ENCODE measurements at regions not wholly inside any gene's neighbourhood (a gene's known extent, or its start where the extent isn't known, plus 50 kb on each side); places are given as distances from the start of the nearest gene placed in this dataset.

DNA sequence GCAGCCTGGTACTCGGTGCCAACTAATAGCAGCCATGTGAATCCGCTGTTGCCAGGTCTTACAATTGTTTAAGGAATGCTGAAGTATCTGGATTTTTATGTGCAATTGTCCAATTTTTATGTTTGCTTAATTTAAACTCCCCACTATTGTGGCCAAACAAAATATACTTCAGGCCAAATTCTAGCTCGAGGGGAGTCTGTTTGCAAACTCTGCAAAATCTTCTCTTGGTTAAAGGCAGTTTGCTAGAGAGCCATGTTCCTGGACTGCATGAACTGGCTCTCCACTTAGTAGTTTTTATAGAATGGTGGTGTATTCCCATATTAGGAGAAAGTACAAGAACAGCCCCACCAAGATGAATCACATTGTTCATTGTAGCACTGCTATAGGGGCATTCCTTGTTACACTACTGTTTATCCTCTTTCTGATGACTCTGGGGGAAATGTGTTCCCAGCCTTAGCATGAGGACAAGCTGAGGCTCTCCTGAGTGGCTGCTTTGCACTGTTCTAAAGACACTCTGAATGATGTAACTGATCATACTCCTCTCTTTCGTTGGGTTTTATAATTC, 178.0 kb upstream of the GLI3 start:
- no peak for TF ChIP-seq POLR2A (IDR thresholded peaks at IDR 0.05; ENCODE audit: borderline replicate concordance, extremely low read depth, insufficient read depth, insufficient read length)
- TF ChIP-seq EZH2 (IDR thresholded peaks at IDR 0.05), result no peak
